A549 (cell line): ENCODE measurements at regions not wholly inside any gene's neighbourhood (a gene's known extent, or its start where the extent isn't known, plus 50 kb on each side); places are given as distances from the start of the nearest gene placed in this dataset.

Source experiments
- ELK1 ChIP-seq: fragments of 150-350 bp; IDR thresholded peaks from 2 replicates; pipeline ENCODE4 v1.6.1; 2014; ENCODE audit warnings: low read depth, mild to moderate bottlenecking, low read length
- KDM1A ChIP-seq: fragments of 200-600 bp; sonication (generic); IDR thresholded peaks from 2 replicates; pipeline ENCODE4 v1.6.1; 2016; ENCODE audit warnings: low read depth, mild to moderate bottlenecking
- NR3C1 ChIP-seq: fragments of >200 bp; sonication (Bioruptor Twin); formaldehyde crosslinking; IDR thresholded peaks from 3 replicates; pipeline ENCODE4 v1.6.1; 2017
- POLR2A ChIP-seq: IDR thresholded peaks from 2 replicates; pipeline ENCODE4 v1.6.1; 2012; ENCODE audit warnings: mild to moderate bottlenecking, low read length
- RFX5 ChIP-seq: fragments of 450-650 bp; IDR thresholded peaks from 2 replicates; pipeline ENCODE4 v1.7.1; 2014; ENCODE audit warnings: antibody characterized with exemption, mild to moderate bottlenecking, moderate library complexity
- TFCP2L1 ChIP-seq: fragments of 250-450 bp; sonication (Bioruptor Pico); IDR thresholded peaks from 2 replicates; pipeline ENCODE4 v1.5.0; 2021; ENCODE audit warnings: mild to moderate bottlenecking
- TF ChIP-seq, protein P1 (sequence below): fragments of >200 bp; sonication (Bioruptor Twin); formaldehyde crosslinking; IDR thresholded peaks from 3 replicates; pipeline ENCODE4 v1.5.1; 2016

GRCh38 chr9:129273136-129273895 is 95.3 kb upstream of the IER5L start:
- no peak for TF ChIP-seq POLR2A
- no peak for TF ChIP-seq RFX5
- TF ChIP-seq, protein P1, sequence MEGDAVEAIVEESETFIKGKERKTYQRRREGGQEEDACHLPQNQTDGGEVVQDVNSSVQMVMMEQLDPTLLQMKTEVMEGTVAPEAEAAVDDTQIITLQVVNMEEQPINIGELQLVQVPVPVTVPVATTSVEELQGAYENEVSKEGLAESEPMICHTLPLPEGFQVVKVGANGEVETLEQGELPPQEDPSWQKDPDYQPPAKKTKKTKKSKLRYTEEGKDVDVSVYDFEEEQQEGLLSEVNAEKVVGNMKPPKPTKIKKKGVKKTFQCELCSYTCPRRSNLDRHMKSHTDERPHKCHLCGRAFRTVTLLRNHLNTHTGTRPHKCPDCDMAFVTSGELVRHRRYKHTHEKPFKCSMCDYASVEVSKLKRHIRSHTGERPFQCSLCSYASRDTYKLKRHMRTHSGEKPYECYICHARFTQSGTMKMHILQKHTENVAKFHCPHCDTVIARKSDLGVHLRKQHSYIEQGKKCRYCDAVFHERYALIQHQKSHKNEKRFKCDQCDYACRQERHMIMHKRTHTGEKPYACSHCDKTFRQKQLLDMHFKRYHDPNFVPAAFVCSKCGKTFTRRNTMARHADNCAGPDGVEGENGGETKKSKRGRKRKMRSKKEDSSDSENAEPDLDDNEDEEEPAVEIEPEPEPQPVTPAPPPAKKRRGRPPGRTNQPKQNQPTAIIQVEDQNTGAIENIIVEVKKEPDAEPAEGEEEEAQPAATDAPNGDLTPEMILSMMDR: no peak
- TF ChIP-seq ELK1: no peak
- no peak for TF ChIP-seq NR3C1
- no peak for TF ChIP-seq TFCP2L1 (CRISPR knock-in tag)
- TF ChIP-seq KDM1A: no peak
